Suprapubic skin (tissue), 4 donors: ENCODE measurements at regions not wholly inside any gene's neighbourhood (a gene's known extent, or its start where the extent isn't known, plus 50 kb on each side); places are given as distances from the start of the nearest gene placed in this dataset.

Experiments used
- DNase-seq, 2 donors: peaks; one replicate each; pipeline ENCODE4 v3.0.0-alpha.2; 2019; ENCODE audit warnings: low spot score in 2 of 2
- H3K27ac ChIP-seq: fragments of 200-600 bp; sonication (generic); one replicate; pipeline ENCODE4 v1.5.1; 2019
- H3K27me3 ChIP-seq: fragments of 200-600 bp; sonication (generic); one replicate; pipeline ENCODE4 v1.5.1; 2019
- H3K36me3 ChIP-seq: fragments of 200-600 bp; sonication (generic); one replicate; pipeline ENCODE4 v1.5.1; 2019
- H3K4me1 ChIP-seq: fragments of 200-600 bp; sonication (generic); one replicate; pipeline ENCODE4 v1.5.1; 2019
- H3K4me3 ChIP-seq: fragments of 200-600 bp; sonication (generic); one replicate; pipeline ENCODE4 v1.5.1; 2019; ENCODE audit warnings: mild to moderate bottlenecking
- H3K9me3 ChIP-seq: fragments of 200-600 bp; sonication (generic); one replicate; pipeline ENCODE4 v1.5.1; 2019
- EP300 ChIP-seq: sonication (generic); formaldehyde crosslinking; IDR thresholded peaks from one replicate; pipeline ENCODE4 v1.6.1; 2017; ENCODE audit warnings: antibody characterized with exemption
- POLR2A ChIP-seq, 2 donors: fragments of 450-650 bp; IDR thresholded peaks; one replicate each; pipeline ENCODE4 v1.6.1; 2017; ENCODE audit warnings: antibody characterized with exemption in 2 of 2, mild to moderate bottlenecking in 2 of 2, moderate library complexity in 2 of 2
- POLR2AphosphoS5 ChIP-seq, 3 donors: sonication (generic); formaldehyde crosslinking; IDR thresholded peaks; one replicate each; pipeline ENCODE4 v1.6.1; 2017; ENCODE audit warnings: antibody characterized with exemption in 3 of 3
- WGBS: methylation state at CpG from one replicate; pipeline ENCODE4 v1.1.5; 2018; 5-methylcytosine and 5-hydroxymethylcytosine counted together
- TF ChIP-seq, protein P1 (sequence below), 2 donors: fragments of 200-600 bp in 1 of 2; fragments of 450-650 bp in 1 of 2; sonication (generic) in 1 of 2; IDR thresholded peaks; one replicate each; pipeline ENCODE4 v1.5.1; 2016 to 2019; ENCODE audit warnings: antibody characterized with exemption in 2 of 2, mild to moderate bottlenecking in 1 of 2, moderate library complexity in 1 of 2

DNA sequence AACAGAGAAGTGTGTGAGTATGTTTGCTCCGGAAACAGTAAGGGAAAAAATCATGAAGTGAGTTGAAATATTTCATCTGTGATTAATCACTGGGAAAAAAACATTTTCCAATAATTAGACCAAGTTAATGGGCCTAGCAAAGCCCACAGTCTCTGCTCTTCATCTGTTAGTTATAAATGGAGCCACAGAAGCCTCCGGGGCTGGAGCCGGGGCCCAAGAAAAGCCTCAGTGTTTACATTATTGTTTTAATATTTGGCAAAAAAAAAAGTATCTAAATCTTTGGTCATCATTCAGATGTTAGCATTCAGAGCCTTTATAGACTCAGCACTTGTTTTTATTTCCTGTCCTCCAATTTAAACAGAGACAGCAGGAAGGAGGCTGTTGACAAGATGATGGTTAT, 115.0 kb downstream of the UBE2U start:
- no peaks in the 10 kb centered on the region for H3K4me1 ChIP-seq
- no peaks in the 10 kb centered on the region for H3K27me3 ChIP-seq
- H3K4me3 ChIP-seq, result no peak overlapping the region
- no peak overlapping the region for H3K27ac ChIP-seq
- DNase-seq, result no peak
- 67% methylated on average over 3 of the region's 3 CpGs for WGBS
- no peaks in the 10 kb centered on the region for H3K9me3 ChIP-seq
- no peaks in the 10 kb centered on the region for H3K36me3 ChIP-seq
- TF ChIP-seq, protein P1, sequence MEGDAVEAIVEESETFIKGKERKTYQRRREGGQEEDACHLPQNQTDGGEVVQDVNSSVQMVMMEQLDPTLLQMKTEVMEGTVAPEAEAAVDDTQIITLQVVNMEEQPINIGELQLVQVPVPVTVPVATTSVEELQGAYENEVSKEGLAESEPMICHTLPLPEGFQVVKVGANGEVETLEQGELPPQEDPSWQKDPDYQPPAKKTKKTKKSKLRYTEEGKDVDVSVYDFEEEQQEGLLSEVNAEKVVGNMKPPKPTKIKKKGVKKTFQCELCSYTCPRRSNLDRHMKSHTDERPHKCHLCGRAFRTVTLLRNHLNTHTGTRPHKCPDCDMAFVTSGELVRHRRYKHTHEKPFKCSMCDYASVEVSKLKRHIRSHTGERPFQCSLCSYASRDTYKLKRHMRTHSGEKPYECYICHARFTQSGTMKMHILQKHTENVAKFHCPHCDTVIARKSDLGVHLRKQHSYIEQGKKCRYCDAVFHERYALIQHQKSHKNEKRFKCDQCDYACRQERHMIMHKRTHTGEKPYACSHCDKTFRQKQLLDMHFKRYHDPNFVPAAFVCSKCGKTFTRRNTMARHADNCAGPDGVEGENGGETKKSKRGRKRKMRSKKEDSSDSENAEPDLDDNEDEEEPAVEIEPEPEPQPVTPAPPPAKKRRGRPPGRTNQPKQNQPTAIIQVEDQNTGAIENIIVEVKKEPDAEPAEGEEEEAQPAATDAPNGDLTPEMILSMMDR (IDR thresholded peaks at IDR 0.05), result no peak
- TF ChIP-seq EP300, result no peak
- TF ChIP-seq POLR2AphosphoS5 (IDR thresholded peaks at IDR 0.05), result no peak
- no peak for TF ChIP-seq POLR2A (IDR thresholded peaks at IDR 0.05)

DNA sequence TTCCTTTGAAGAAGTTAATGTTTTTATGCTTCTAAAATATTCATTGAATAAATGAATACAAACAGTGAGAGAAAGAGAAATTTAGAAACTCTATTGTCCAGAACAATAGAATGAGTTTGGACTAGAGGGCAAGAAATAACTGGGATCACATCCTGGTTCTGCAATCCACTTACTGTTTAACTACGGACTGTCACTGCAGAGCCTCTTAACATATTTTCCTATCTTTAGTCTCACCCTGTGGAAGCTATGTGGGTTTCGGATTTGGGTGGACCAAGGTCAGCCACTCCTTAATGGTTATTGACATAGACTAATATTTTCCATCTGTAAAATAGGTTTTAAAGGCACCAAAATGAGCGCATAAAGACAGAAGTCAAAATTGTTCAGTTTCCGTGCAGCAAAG, 116.6 kb downstream of the UBE2U start:
- no peak overlapping the region for H3K27ac ChIP-seq
- H3K27me3 ChIP-seq, result no peaks in the 10 kb centered on the region
- H3K4me1 ChIP-seq, result no peaks in the 10 kb centered on the region
- H3K9me3 ChIP-seq, result no peaks in the 10 kb centered on the region
- H3K4me3 ChIP-seq, result no peak overlapping the region
- no peak for DNase-seq
- H3K36me3 ChIP-seq, result no peaks in the 10 kb centered on the region
- TF ChIP-seq, protein P1 (IDR thresholded peaks at IDR 0.05), result no peak
- TF ChIP-seq EP300, result no peak
- no peak for TF ChIP-seq POLR2AphosphoS5 (IDR thresholded peaks at IDR 0.05)
- no peak for TF ChIP-seq POLR2A (IDR thresholded peaks at IDR 0.05)
- 77% methylated on average over 4 of the region's 4 CpGs for WGBS

DNA sequence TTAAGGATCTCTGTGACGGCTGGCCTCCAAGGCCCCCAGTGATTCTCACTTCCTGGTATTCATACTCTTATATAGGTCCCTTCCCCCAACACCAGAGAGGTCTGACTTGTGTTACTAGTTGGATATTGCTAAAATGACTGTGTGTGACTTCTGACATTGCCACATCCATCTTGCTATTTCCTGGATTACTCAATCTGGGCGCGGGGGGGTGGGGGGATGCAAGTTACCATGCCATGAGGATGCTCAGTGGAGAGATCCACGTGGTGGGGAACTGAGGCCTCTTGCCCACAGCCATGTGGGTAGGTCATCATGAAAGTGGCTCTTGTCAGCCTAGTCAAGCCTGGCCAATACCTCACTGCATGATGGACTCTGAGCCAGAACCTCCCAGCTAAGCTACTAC, 117.0 kb downstream of the UBE2U start:
- Histone ChIP-seq H3K27ac (no peak overlapping the region), H3K36me3 (no peaks in the 10 kb centered on the region), H3K9me3 (no peaks in the 10 kb centered on the region), H3K27me3 (no peaks in the 10 kb centered on the region), H3K4me1 (no peaks in the 10 kb centered on the region), H3K4me3 (no peak overlapping the region)
- TF ChIP-seq POLR2AphosphoS5 (IDR thresholded peaks at IDR 0.05) (no peak), POLR2A (IDR thresholded peaks at IDR 0.05) (no peak), EP300 (no peak)
- TF ChIP-seq, protein P1 (IDR thresholded peaks at IDR 0.05), result no peak
- WGBS, result 49% methylated on average over 4 of the region's 4 CpGs
- no peak for DNase-seq

DNA sequence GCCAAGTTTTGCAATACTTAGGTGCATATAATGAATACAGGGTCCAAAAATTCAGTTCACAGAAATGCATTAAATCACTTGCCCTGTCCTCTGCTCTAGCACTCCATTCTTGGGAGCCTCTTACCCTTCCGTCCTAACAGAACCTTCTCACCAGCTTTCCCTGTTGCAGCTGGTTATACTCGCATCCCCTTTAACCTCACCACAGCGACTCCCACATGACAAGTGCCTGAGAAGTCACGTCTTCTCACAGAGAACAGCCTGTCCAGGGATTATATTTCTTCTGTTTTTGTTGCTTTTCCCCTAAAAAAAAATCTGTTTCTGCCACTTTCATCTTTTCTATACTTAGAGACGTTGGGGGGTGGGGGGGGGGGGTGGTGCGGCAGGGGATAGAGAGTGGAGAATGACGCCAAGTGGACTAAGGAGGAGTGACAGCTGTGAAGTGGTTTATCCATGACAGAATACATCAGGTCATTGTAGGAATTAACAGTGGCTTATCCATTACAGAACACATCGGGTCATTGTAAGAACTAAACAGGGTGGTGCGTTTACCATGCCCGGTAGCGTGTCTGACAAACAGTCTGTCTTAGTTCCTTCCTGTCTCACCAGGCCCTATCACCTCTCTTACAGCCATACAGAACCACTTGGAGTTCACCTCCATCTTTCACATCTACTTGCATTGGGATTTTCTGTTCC, 117.6 kb downstream of the UBE2U start:
- TF ChIP-seq EP300 (no peak), POLR2AphosphoS5 (IDR thresholded peaks at IDR 0.05) (no peak), POLR2A (IDR thresholded peaks at IDR 0.05) (no peak)
- TF ChIP-seq, protein P1 (IDR thresholded peaks at IDR 0.05), result no peak
- DNase-seq, result no peak
- Histone ChIP-seq H3K27me3 (no peaks in the 10 kb centered on the region), H3K4me1 (no peaks in the 10 kb centered on the region), H3K9me3 (no peaks in the 10 kb centered on the region), H3K27ac (no peak overlapping the region), H3K4me3 (no peak overlapping the region), H3K36me3 (no peaks in the 10 kb centered on the region)
- 88% methylated on average over 11 of the region's 11 CpGs for WGBS

DNA sequence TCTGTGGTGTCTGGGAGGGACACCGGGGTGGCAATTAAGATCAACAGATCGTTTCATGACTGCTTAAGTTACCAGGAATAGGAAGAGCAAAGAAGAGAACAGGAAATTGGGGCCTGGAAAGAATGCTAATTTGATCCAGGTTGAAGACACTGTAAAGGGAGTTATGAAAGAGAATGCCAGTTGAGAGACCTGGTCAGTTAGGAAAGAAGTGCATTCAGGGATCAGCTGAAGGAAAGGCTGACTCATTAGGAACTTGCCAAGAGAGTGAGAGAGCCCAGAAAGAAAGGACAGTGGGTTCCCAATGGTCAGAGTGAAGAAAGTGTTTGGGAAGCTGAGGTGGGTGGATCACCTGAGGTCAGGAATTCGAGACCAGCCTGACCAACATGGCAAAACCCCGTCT, 119.6 kb downstream of the UBE2U start:
- H3K27ac ChIP-seq, result no peak overlapping the region
- H3K4me3 ChIP-seq, result no peak overlapping the region
- H3K27me3 ChIP-seq, result no peaks in the 10 kb centered on the region
- 84% methylated on average over 4 of the region's 4 CpGs for WGBS
- no peak for TF ChIP-seq POLR2A (IDR thresholded peaks at IDR 0.05)
- TF ChIP-seq, protein P1 (IDR thresholded peaks at IDR 0.05), result no peak
- no peaks in the 10 kb centered on the region for H3K4me1 ChIP-seq
- no peak for DNase-seq
- no peaks in the 10 kb centered on the region for H3K9me3 ChIP-seq
- H3K36me3 ChIP-seq, result no peaks in the 10 kb centered on the region
